Parathyroid adenoma (tissue), 2 donors: ENCODE measurements at regions not wholly inside any gene's neighbourhood (a gene's known extent, or its start where the extent isn't known, plus 50 kb on each side); places are given as distances from the start of the nearest gene placed in this dataset.

Experiments used
- H2AFZ ChIP-seq: fragments of 300-600 bp; sonication (generic); one replicate; pipeline ENCODE4 v1.7.0; 2017; ENCODE audit warnings: antibody characterized with exemption, mild to moderate bottlenecking
- H3K27ac ChIP-seq: fragments of 300-600 bp; sonication (generic); one replicate; pipeline ENCODE4 v1.7.0; 2017
- H3K27me3 ChIP-seq: fragments of 300-600 bp; sonication (generic); one replicate; pipeline ENCODE4 v1.7.0; 2017; ENCODE audit warnings: low read length; ENCODE audit not compliant: control insufficient read depth, insufficient read depth
- H3K36me3 ChIP-seq: fragments of 300-600 bp; sonication (generic); one replicate; pipeline ENCODE4 v1.7.0; 2017; ENCODE audit warnings: low read length; ENCODE audit not compliant: control insufficient read depth, insufficient read depth
- H3K4me1 ChIP-seq: fragments of 300-600 bp; sonication (generic); one replicate; pipeline ENCODE4 v1.7.0; 2017; ENCODE audit warnings: control low read depth
- H3K4me2 ChIP-seq: fragments of 300-600 bp; sonication (generic); one replicate; pipeline ENCODE4 v1.7.0; 2017; ENCODE audit warnings: low read length
- H3K4me3 ChIP-seq: fragments of 300-600 bp; sonication (generic); one replicate; pipeline ENCODE4 v1.7.0; 2017; ENCODE audit warnings: low read depth, low read length
- H3K79me2 ChIP-seq: fragments of 300-600 bp; sonication (generic); one replicate; pipeline ENCODE4 v1.7.0; 2017; ENCODE audit warnings: control low read depth
- H3K9ac ChIP-seq: fragments of 300-600 bp; sonication (generic); one replicate; pipeline ENCODE4 v1.7.0; 2017; ENCODE audit warnings: mild to moderate bottlenecking
- H3K9me3 ChIP-seq: fragments of 300-600 bp; sonication (generic); one replicate; pipeline ENCODE4 v1.7.0; 2017; ENCODE audit warnings: low read length; ENCODE audit not compliant: control insufficient read depth
- CTCF ChIP-seq: fragments of 300-600 bp; sonication (generic); IDR thresholded peaks from one replicate; pipeline ENCODE4 v1.7.0; 2017; ENCODE audit warnings: antibody characterized with exemption, mild to moderate bottlenecking
- donor health status: primary hyperparathyroidism.

GRCh38 chr15:38042707-38043445 is 108.4 kb downstream of the TMCO5A start:
- Histone ChIP-seq H2AFZ (no peak overlapping the region), H3K9me3 (no peaks in the 10 kb centered on the region), H3K36me3 (no peaks in the 10 kb centered on the region), H3K4me2 (no peak overlapping the region), H3K4me3 (no peak overlapping the region), H3K4me1 (no peaks in the 10 kb centered on the region), H3K27me3 (no peaks in the 10 kb centered on the region), H3K27ac (no peak overlapping the region), H3K79me2 (no peaks in the 10 kb centered on the region), H3K9ac (no peak overlapping the region)
- no peak for TF ChIP-seq CTCF

DNA sequence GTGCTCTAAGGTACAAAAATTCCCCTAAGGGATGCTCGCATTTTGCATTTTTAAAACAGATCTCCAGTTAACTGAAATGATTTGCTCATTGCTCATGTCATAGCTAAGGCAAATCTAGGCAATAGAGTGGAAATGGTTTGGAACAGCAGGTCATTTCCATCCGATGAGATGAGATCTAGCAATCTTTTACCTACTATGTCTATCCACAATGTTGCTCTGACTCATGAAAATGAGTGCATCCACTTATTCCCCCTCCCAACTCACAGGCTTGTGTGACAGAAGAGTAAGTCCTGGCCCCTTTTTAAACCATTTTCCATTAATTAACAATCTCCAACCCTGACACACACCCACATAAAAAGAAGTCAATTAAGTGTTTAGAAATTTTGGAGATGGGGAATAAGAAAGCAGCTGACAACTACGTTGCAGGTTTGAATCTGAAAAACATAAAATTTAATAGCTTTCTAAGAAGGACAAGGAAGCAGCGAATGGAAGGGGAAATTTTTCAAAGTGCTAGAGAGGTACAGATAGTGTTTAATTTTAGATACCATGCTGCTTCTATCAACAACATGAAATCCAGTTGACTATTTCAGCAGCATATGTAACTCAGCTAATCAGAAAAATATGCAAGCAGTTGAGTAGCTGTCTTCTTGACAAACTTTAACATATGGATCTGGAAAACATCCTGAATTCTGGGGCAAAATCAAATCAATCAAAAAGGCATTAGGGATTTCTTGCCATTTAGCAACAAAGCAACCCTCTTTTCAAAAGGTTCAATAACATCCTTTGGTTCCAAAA is 112.0 kb downstream of the TMCO5A start:
- Histone ChIP-seq H3K4me1 (no peaks in the 10 kb centered on the region), H3K9me3 (no peaks in the 10 kb centered on the region), H3K79me2 (no peaks in the 10 kb centered on the region), H3K27ac (no peak overlapping the region), H2AFZ (no peak overlapping the region), H3K36me3 (no peaks in the 10 kb centered on the region), H3K9ac (no peak overlapping the region), H3K27me3 (no peaks in the 10 kb centered on the region), H3K4me3 (no peak overlapping the region), H3K4me2 (no peak overlapping the region)
- no peak for TF ChIP-seq CTCF

GRCh38 chr15:38048001-38048455 is 113.6 kb downstream of the TMCO5A start:
- no peaks in the 10 kb centered on the region for H3K36me3 ChIP-seq
- no peak overlapping the region for H2AFZ ChIP-seq
- H3K4me2 ChIP-seq = no peak overlapping the region
- H3K9me3 ChIP-seq = no peaks in the 10 kb centered on the region
- no peak overlapping the region for H3K27ac ChIP-seq
- no peak overlapping the region for H3K9ac ChIP-seq
- H3K4me3 ChIP-seq = no peak overlapping the region
- no peak for TF ChIP-seq CTCF
- no peaks in the 10 kb centered on the region for H3K4me1 ChIP-seq
- H3K79me2 ChIP-seq = no peaks in the 10 kb centered on the region
- H3K27me3 ChIP-seq = no peaks in the 10 kb centered on the region

DNA sequence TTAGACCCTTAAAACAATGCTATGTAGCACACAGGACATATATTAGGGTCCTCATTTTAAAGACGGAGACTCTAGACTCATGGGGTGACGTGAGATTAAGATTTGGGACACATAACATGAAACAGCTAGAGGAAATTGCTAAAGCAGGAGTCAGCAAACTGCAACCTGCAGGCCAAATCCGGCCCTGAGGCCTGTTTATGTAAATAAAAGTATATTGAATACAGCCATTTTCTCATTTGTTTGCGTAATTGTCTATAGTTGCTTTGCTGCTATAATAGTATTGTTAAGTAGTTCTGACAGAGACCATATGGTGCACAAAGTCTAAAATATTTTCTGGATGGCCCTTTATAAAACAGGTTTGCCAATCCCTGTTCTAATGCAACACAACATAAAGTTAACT is 115.5 kb downstream of the TMCO5A start:
- no peak overlapping the region for H3K27ac ChIP-seq
- H3K27me3 ChIP-seq = no peaks in the 10 kb centered on the region
- H3K4me1 ChIP-seq = no peaks in the 10 kb centered on the region
- H3K9me3 ChIP-seq = no peaks in the 10 kb centered on the region
- no peak overlapping the region for H3K4me2 ChIP-seq
- H3K79me2 ChIP-seq = no peaks in the 10 kb centered on the region
- no peak overlapping the region for H2AFZ ChIP-seq
- TF ChIP-seq CTCF = no peak
- no peaks in the 10 kb centered on the region for H3K36me3 ChIP-seq
- H3K4me3 ChIP-seq = no peak overlapping the region
- no peak overlapping the region for H3K9ac ChIP-seq
